ENCODE measurements at regions not wholly inside any gene's neighbourhood (a gene's known extent, or its start where the extent isn't known, plus 50 kb on each side); places are given as distances from the start of the nearest gene placed in this dataset.
A peak's percentile ranks its signal among the peaks of the same experiment; 100 is the strongest.
"Not testable (repeated sequence)": the region's sequence is repeated elsewhere in the genome, so short reads cannot be mapped to it uniquely, and the experiment has no call there.

- no peaks in the 10 kb centered on the region for H3K27me3 ChIP-seq (ENCODE audit: control insufficient read depth, insufficient read depth, low read length)
- H3K4me3 ChIP-seq (ENCODE audit: low read length): no peak overlapping the region
- H3K9me3 ChIP-seq (ENCODE audit: control insufficient read depth, low read depth, low read length): no peaks in the 10 kb centered on the region
- H3K36me3 ChIP-seq (ENCODE audit: control insufficient read depth, insufficient read depth, low read length): no peaks in the 10 kb centered on the region
- no peaks in the 10 kb centered on the region for H3K4me1 ChIP-seq (ENCODE audit: control insufficient read depth, insufficient read depth, low read length)
- no peak overlapping the region for H3K27ac ChIP-seq (ENCODE audit: low read length)
- peak in 1 of 2 donors; percentile 8 for DNase-seq
- WGBS (ENCODE audit: insufficient coverage, low lambda C conversion rate): 60% methylated on average over 1 of the region's 3 CpGs
These were observed 231.5 kb downstream of the TRIML1 start for GRCh38 chr4:188370777-188371176.

GRCh38 chr4:188372058-188372457 lies 232.8 kb downstream of the TRIML1 start:
- no peaks in the 10 kb centered on the region for H3K36me3 ChIP-seq (ENCODE audit: control insufficient read depth, insufficient read depth, low read length)
- DNase-seq: no peak
- whole genome bisulfite sequencing (ENCODE audit: insufficient coverage, low lambda C conversion rate): no CpG with 5 or more reads among the region's 1 CpG
- H3K27me3 ChIP-seq (ENCODE audit: control insufficient read depth, insufficient read depth, low read length): no peaks in the 10 kb centered on the region
- no peaks in the 10 kb centered on the region for H3K9me3 ChIP-seq (ENCODE audit: control insufficient read depth, low read depth, low read length)
- H3K27ac ChIP-seq (ENCODE audit: low read length): no peak overlapping the region
- H3K4me3 ChIP-seq (ENCODE audit: low read length): no peak overlapping the region
- H3K4me1 ChIP-seq (ENCODE audit: control insufficient read depth, insufficient read depth, low read length): no peaks in the 10 kb centered on the region

- DNase-seq: peak; percentile 37 to 72
- Histone ChIP-seq H3K27me3 (ENCODE audit: control insufficient read depth, insufficient read depth, low read length) (no peaks in the 10 kb centered on the region), H3K4me1 (ENCODE audit: control insufficient read depth, insufficient read depth, low read length) (no peaks in the 10 kb centered on the region), H3K4me3 (ENCODE audit: low read length) (no peak overlapping the region), H3K36me3 (ENCODE audit: control insufficient read depth, insufficient read depth, low read length) (no peaks in the 10 kb centered on the region), H3K27ac (ENCODE audit: low read length) (no peak overlapping the region), H3K9me3 (ENCODE audit: control insufficient read depth, low read depth, low read length) (no peaks in the 10 kb centered on the region)
- 67% methylated on average over 1 of the region's 3 CpGs for WGBS (ENCODE audit: insufficient coverage, low lambda C conversion rate)
These were observed 233.6 kb downstream of the TRIML1 start for GRCh38 chr4:188372829-188373228.

GRCh38 chr4:188374871-188375270 lies 235.6 kb downstream of the TRIML1 start:
- Histone ChIP-seq H3K27me3 (ENCODE audit: control insufficient read depth, insufficient read depth, low read length) (no peaks in the 10 kb centered on the region), H3K27ac (ENCODE audit: low read length) (no peak overlapping the region), H3K4me1 (ENCODE audit: control insufficient read depth, insufficient read depth, low read length) (no peaks in the 10 kb centered on the region), H3K9me3 (ENCODE audit: control insufficient read depth, low read depth, low read length) (no peaks in the 10 kb centered on the region), H3K4me3 (ENCODE audit: low read length) (no peak overlapping the region), H3K36me3 (ENCODE audit: control insufficient read depth, insufficient read depth, low read length) (no peaks in the 10 kb centered on the region)
- WGBS (ENCODE audit: insufficient coverage, low lambda C conversion rate): 89% methylated on average over 3 of the region's 5 CpGs
- no peak for DNase-seq

- Histone ChIP-seq H3K4me1 (ENCODE audit: control insufficient read depth, insufficient read depth, low read length) (no peaks in the 10 kb centered on the region), H3K4me3 (ENCODE audit: low read length) (no peak overlapping the region), H3K9me3 (ENCODE audit: control insufficient read depth, low read depth, low read length) (no peaks in the 10 kb centered on the region), H3K36me3 (ENCODE audit: control insufficient read depth, insufficient read depth, low read length) (no peaks in the 10 kb centered on the region), H3K27me3 (ENCODE audit: control insufficient read depth, insufficient read depth, low read length) (no peaks in the 10 kb centered on the region), H3K27ac (ENCODE audit: low read length) (no peak overlapping the region)
- 100% methylated on average over 3 of the region's 10 CpGs for WGBS (ENCODE audit: insufficient coverage, low lambda C conversion rate)
- DNase-seq: no peak
These were observed 238.6 kb downstream of the TRIML1 start for GRCh38 chr4:188377816-188378215.

GRCh38 chr4:188383180-188383579 lies 243.9 kb downstream of the TRIML1 start:
- H3K36me3 ChIP-seq (ENCODE audit: control insufficient read depth, insufficient read depth, low read length): no peaks in the 10 kb centered on the region
- WGBS (ENCODE audit: insufficient coverage, low lambda C conversion rate): 100% methylated on average over 2 of the region's 4 CpGs
- no peak overlapping the region for H3K27ac ChIP-seq (ENCODE audit: low read length)
- no peaks in the 10 kb centered on the region for H3K27me3 ChIP-seq (ENCODE audit: control insufficient read depth, insufficient read depth, low read length)
- H3K4me1 ChIP-seq (ENCODE audit: control insufficient read depth, insufficient read depth, low read length): no peaks in the 10 kb centered on the region
- no peak for DNase-seq
- H3K4me3 ChIP-seq (ENCODE audit: low read length): no peak overlapping the region
- no peaks in the 10 kb centered on the region for H3K9me3 ChIP-seq (ENCODE audit: control insufficient read depth, low read depth, low read length)

GRCh38 chr4:188387179-188387791 lies 248.0 kb downstream of the TRIML1 start:
- H3K27ac ChIP-seq (ENCODE audit: low read length): no peak overlapping the region
- no peaks in the 10 kb centered on the region for H3K36me3 ChIP-seq (ENCODE audit: control insufficient read depth, insufficient read depth, low read length)
- H3K9me3 ChIP-seq (ENCODE audit: control insufficient read depth, low read depth, low read length): no peaks in the 10 kb centered on the region
- no peaks in the 10 kb centered on the region for H3K4me1 ChIP-seq (ENCODE audit: control insufficient read depth, insufficient read depth, low read length)
- H3K4me3 ChIP-seq (ENCODE audit: low read length): no peak overlapping the region
- no peaks in the 10 kb centered on the region for H3K27me3 ChIP-seq (ENCODE audit: control insufficient read depth, insufficient read depth, low read length)
- DNase-seq: no peak
- 33% methylated on average over 1 of the region's 5 CpGs for WGBS (ENCODE audit: insufficient coverage, low lambda C conversion rate)

GRCh38 chr4:188391349-188391748 lies 252.1 kb downstream of the TRIML1 start:
- not testable (repeated sequence) for H3K9me3 ChIP-seq (ENCODE audit: control insufficient read depth, low read depth, low read length); H3K27me3 ChIP-seq (ENCODE audit: control insufficient read depth, insufficient read depth, low read length); H3K36me3 ChIP-seq (ENCODE audit: control insufficient read depth, insufficient read depth, low read length); DNase-seq; H3K4me1 ChIP-seq (ENCODE audit: control insufficient read depth, insufficient read depth, low read length); H3K27ac ChIP-seq (ENCODE audit: low read length); H3K4me3 ChIP-seq (ENCODE audit: low read length)
- no CpG with 5 or more reads among the region's 8 CpGs for WGBS (ENCODE audit: insufficient coverage, low lambda C conversion rate)

GRCh38 chr4:188396037-188396436 lies 256.8 kb downstream of the TRIML1 start:
- no peaks in the 10 kb centered on the region for H3K4me1 ChIP-seq (ENCODE audit: control insufficient read depth, insufficient read depth, low read length)
- 86% methylated on average over 3 of the region's 5 CpGs for WGBS (ENCODE audit: insufficient coverage, low lambda C conversion rate)
- H3K27ac ChIP-seq (ENCODE audit: low read length): no peak overlapping the region
- DNase-seq: no peak
- no peaks in the 10 kb centered on the region for H3K27me3 ChIP-seq (ENCODE audit: control insufficient read depth, insufficient read depth, low read length)
- H3K9me3 ChIP-seq (ENCODE audit: control insufficient read depth, low read depth, low read length): peaks cover 8% of the 10 kb centered on the region
- no peak overlapping the region for H3K4me3 ChIP-seq (ENCODE audit: low read length)
- no peaks in the 10 kb centered on the region for H3K36me3 ChIP-seq (ENCODE audit: control insufficient read depth, insufficient read depth, low read length)

- Histone ChIP-seq H3K36me3 (ENCODE audit: control insufficient read depth, insufficient read depth, low read length) (no peaks in the 10 kb centered on the region), H3K9me3 (ENCODE audit: control insufficient read depth, low read depth, low read length) (no peaks in the 10 kb centered on the region), H3K27ac (ENCODE audit: low read length) (no peak overlapping the region), H3K4me3 (ENCODE audit: low read length) (no peak overlapping the region), H3K27me3 (ENCODE audit: control insufficient read depth, insufficient read depth, low read length) (no peaks in the 10 kb centered on the region), H3K4me1 (ENCODE audit: control insufficient read depth, insufficient read depth, low read length) (no peaks in the 10 kb centered on the region)
- WGBS (ENCODE audit: insufficient coverage, low lambda C conversion rate): 40% methylated on average over 1 of the region's 6 CpGs
- DNase-seq: no peak
These were observed 260.6 kb downstream of the TRIML1 start for GRCh38 chr4:188399834-188400233.

GRCh38 chr4:188400451-188400850 lies 261.2 kb downstream of the TRIML1 start:
- Histone ChIP-seq H3K36me3 (ENCODE audit: control insufficient read depth, insufficient read depth, low read length) (no peaks in the 10 kb centered on the region), H3K27me3 (ENCODE audit: control insufficient read depth, insufficient read depth, low read length) (no peaks in the 10 kb centered on the region), H3K4me3 (ENCODE audit: low read length) (no peak overlapping the region), H3K9me3 (ENCODE audit: control insufficient read depth, low read depth, low read length) (no peaks in the 10 kb centered on the region), H3K27ac (ENCODE audit: low read length) (no peak overlapping the region), H3K4me1 (ENCODE audit: control insufficient read depth, insufficient read depth, low read length) (no peaks in the 10 kb centered on the region)
- no peak for DNase-seq
- WGBS (ENCODE audit: insufficient coverage, low lambda C conversion rate): no CpG with 5 or more reads among the region's 2 CpGs
